Breast epithelium (tissue), 4 donors: ENCODE measurements at regions not wholly inside any gene's neighbourhood (a gene's known extent, or its start where the extent isn't known, plus 50 kb on each side); places are given as distances from the start of the nearest gene placed in this dataset.
A peak's percentile ranks its signal among the peaks of the same experiment; 100 is the strongest.

Experiments used
- DNase-seq, 2 donors: peaks; one replicate each; pipeline ENCODE4 v3.0.0-alpha.2; 2019; ENCODE audit warnings: low spot score in 2 of 2
- H3K27ac ChIP-seq, 2 donors: fragments of 200-600 bp; sonication (generic) in 1 of 2; one replicate each; pipeline ENCODE4 v1.5.1; 2016 to 2019; ENCODE audit warnings: mild to moderate bottlenecking in 1 of 2
- H3K27me3 ChIP-seq, 2 donors: fragments of 200-600 bp; sonication (generic) in 1 of 2; one replicate each; pipeline versions ENCODE4 v1.5.1 to v1.6.0; 2017 to 2019; ENCODE audit warnings: control low read depth in 1 of 2, mild to moderate bottlenecking in 1 of 2
- H3K36me3 ChIP-seq: fragments of 200-600 bp; one replicate; pipeline ENCODE4 v1.5.1; 2019
- H3K4me1 ChIP-seq, 2 donors: fragments of 200-600 bp; sonication (generic); one replicate each; pipeline ENCODE4 v1.5.1; 2016 to 2019; ENCODE audit warnings: control low read depth in 1 of 2
- H3K4me3 ChIP-seq, 3 donors: fragments of 200-600 bp; sonication (generic); 1 replicate in 2 of 3; 2 replicates in 1 of 3; pipeline ENCODE4 v1.5.1; 2016 to 2019; ENCODE audit warnings: mild to moderate bottlenecking in 3 of 3, moderate library complexity in 2 of 3
- H3K9me3 ChIP-seq, 2 donors: fragments of 200-600 bp; sonication (generic) in 1 of 2; one replicate each; pipeline ENCODE4 v1.5.1; 2016 to 2019; ENCODE audit warnings: control low read depth in 1 of 2
- CTCF ChIP-seq, 3 donors: fragments of 450-650 bp; IDR thresholded peaks; one replicate each; pipeline ENCODE4 v1.5.1; 2016 to 2017; ENCODE audit warnings: antibody characterized with exemption in 3 of 3, mild to moderate bottlenecking in 3 of 3, moderate library complexity in 3 of 3
- POLR2A ChIP-seq: fragments of 450-650 bp; IDR thresholded peaks from one replicate; pipeline ENCODE4 v1.6.1; 2016; ENCODE audit warnings: antibody characterized with exemption, mild to moderate bottlenecking, moderate library complexity
- POLR2AphosphoS5 ChIP-seq, 3 donors: sonication (generic); formaldehyde crosslinking; IDR thresholded peaks; one replicate each; pipeline ENCODE4 v1.6.1; 2017; ENCODE audit warnings: antibody characterized with exemption in 3 of 3
- intact Hi-C: fragments of 100-400 bp; cut with DNase I; formaldehyde crosslinking; loops from one replicate; pipeline ENCODE4 v1.15.1; 2023; ENCODE audit warnings: low total_unique reads

GRCh38 chr4:92099861-92100260 lies 203.9 kb upstream of the GRID2 start:
- no peaks in the 10 kb centered on the region for H3K4me1 ChIP-seq
- no peak overlapping the region for H3K4me3 ChIP-seq
- intact Hi-C loops, result no loop called here
- H3K9me3 ChIP-seq, result no peaks in the 10 kb centered on the region
- TF ChIP-seq CTCF (IDR thresholded peaks at IDR 0.05) (no peak), POLR2AphosphoS5 (IDR thresholded peaks at IDR 0.05) (no peak), POLR2A (no peak)
- DNase-seq, result no peak
- no peaks in the 10 kb centered on the region for H3K36me3 ChIP-seq
- no peak overlapping the region for H3K27ac ChIP-seq
- no peaks in the 10 kb centered on the region for H3K27me3 ChIP-seq

- no peak for TF ChIP-seq POLR2AphosphoS5 (IDR thresholded peaks at IDR 0.05)
- no peak for TF ChIP-seq CTCF (IDR thresholded peaks at IDR 0.05)
- TF ChIP-seq POLR2A, result no peak
- no peaks in the 10 kb centered on the region for H3K27me3 ChIP-seq
- no peaks in the 10 kb centered on the region for H3K9me3 ChIP-seq
- no peak for DNase-seq
- no peaks in the 10 kb centered on the region for H3K36me3 ChIP-seq
- H3K4me1 ChIP-seq, result no peaks in the 10 kb centered on the region
- no peak overlapping the region for H3K4me3 ChIP-seq
- no peak overlapping the region for H3K27ac ChIP-seq
- intact Hi-C loops, result no loop called here
Measured at GRCh38 chr4:92100975-92101374, 202.8 kb upstream of the GRID2 start.

- H3K9me3 ChIP-seq, result no peaks in the 10 kb centered on the region
- no peak for DNase-seq
- intact Hi-C loops, result no loop called here
- H3K27me3 ChIP-seq, result no peaks in the 10 kb centered on the region
- H3K4me1 ChIP-seq, result no peaks in the 10 kb centered on the region
- no peaks in the 10 kb centered on the region for H3K36me3 ChIP-seq
- TF ChIP-seq CTCF (IDR thresholded peaks at IDR 0.05), result no peak
- H3K4me3 ChIP-seq, result no peak overlapping the region
- peak overlapping the region in 1 of 2 donors; percentile 34 for H3K27ac ChIP-seq
Measured at GRCh38 chr4:92101737-92102172, 202.0 kb upstream of the GRID2 start.

GRCh38 chr4:92104506-92104905 lies 199.3 kb upstream of the GRID2 start:
- TF ChIP-seq POLR2AphosphoS5 (IDR thresholded peaks at IDR 0.05), result no peak
- no peak for TF ChIP-seq POLR2A
- TF ChIP-seq CTCF (IDR thresholded peaks at IDR 0.05), result no peak
- H3K4me3 ChIP-seq, result no peak overlapping the region
- DNase-seq, result no peak
- no peaks in the 10 kb centered on the region for H3K9me3 ChIP-seq
- no peak overlapping the region for H3K27ac ChIP-seq
- H3K4me1 ChIP-seq, result no peaks in the 10 kb centered on the region
- intact Hi-C loops, result no loop called here
- H3K27me3 ChIP-seq, result no peaks in the 10 kb centered on the region
- no peaks in the 10 kb centered on the region for H3K36me3 ChIP-seq

- Histone ChIP-seq H3K27ac (no peak overlapping the region), H3K9me3 (no peaks in the 10 kb centered on the region), H3K4me3 (no peak overlapping the region), H3K27me3 (no peaks in the 10 kb centered on the region), H3K36me3 (no peaks in the 10 kb centered on the region), H3K4me1 (no peaks in the 10 kb centered on the region)
- TF ChIP-seq CTCF (IDR thresholded peaks at IDR 0.05), result no peak
- TF ChIP-seq POLR2A, result no peak
- no peak for TF ChIP-seq POLR2AphosphoS5 (IDR thresholded peaks at IDR 0.05)
- DNase-seq, result no peak
- intact Hi-C loops, result no loop called here
Measured at GRCh38 chr4:92106816-92107215, 196.9 kb upstream of the GRID2 start.
